ENCODE measurements at regions not wholly inside any gene's neighbourhood (a gene's known extent, or its start where the extent isn't known, plus 50 kb on each side); places are given as distances from the start of the nearest gene placed in this dataset.

- no peak for TF ChIP-seq CTCF (IDR thresholded peaks at IDR 0.05)
- no peak for TF ChIP-seq POLR2A (IDR thresholded peaks at IDR 0.05)
These were observed 89.3 kb downstream of the DUSP6 start for GRCh38 chr12:89262855-89263552.
